GM12872 (cell line): ENCODE measurements at regions not wholly inside any gene's neighbourhood (a gene's known extent, or its start where the extent isn't known, plus 50 kb on each side); places are given as distances from the start of the nearest gene placed in this dataset.

Experiments
- CTCF ChIP-seq: IDR thresholded peaks from 3 replicates; pipeline ENCODE4 v1.5.1; 2011; ENCODE audit warnings: low read depth, mild to moderate bottlenecking, low read length, moderate library complexity; ENCODE audit not compliant: insufficient read depth

- TF ChIP-seq CTCF = no peak
Observed at GRCh38 chr6:113576310-113576709, 280.8 kb upstream of the MARCKS start.

GRCh38 chr6:113578691-113579090 is 278.5 kb upstream of the MARCKS start:
- no peak for TF ChIP-seq CTCF

GRCh38 chr6:113584767-113585166 is 272.4 kb upstream of the MARCKS start:
- no peak for TF ChIP-seq CTCF

GRCh38 chr6:113585246-113585645 is 271.9 kb upstream of the MARCKS start:
- no peak for TF ChIP-seq CTCF

GRCh38 chr6:113586413-113587077 is 270.6 kb upstream of the MARCKS start:
- TF ChIP-seq CTCF = no peak

- TF ChIP-seq CTCF = no peak
Observed at GRCh38 chr6:113587078-113587699, 270.0 kb upstream of the MARCKS start.

GRCh38 chr6:113588646-113589045 is 268.5 kb upstream of the MARCKS start:
- TF ChIP-seq CTCF = no peak
